ENCODE measurements at regions not wholly inside any gene's neighbourhood (a gene's known extent, or its start where the extent isn't known, plus 50 kb on each side); places are given as distances from the start of the nearest gene placed in this dataset.
"Not testable (repeated sequence)": the region's sequence is repeated elsewhere in the genome, so short reads cannot be mapped to it uniquely, and the experiment has no call there.

GRCh38 chr10:84626397-84627087, 298.2 kb downstream of the CCSER2 start:
- DNase-seq (ENCODE audit: low read depth), result no peak

DNA sequence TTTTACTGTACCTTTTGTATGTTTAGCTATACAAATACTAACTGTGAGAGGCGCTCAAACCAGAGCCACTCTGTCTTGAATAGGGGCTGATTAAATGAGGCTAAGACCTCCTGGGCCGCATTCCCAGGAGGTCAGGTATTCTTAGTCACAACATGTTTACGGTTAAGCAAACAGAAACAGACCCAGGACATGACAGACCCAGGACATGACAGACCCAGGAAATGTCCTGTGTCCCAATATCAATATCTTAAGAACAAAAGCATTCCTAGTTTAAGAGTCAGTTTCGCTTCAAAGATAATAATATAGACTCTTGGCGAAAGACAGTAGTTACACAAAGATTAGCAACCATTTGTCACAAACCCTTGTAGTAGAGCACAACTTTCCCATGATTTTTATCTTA, 304.5 kb downstream of the CCSER2 start:
- DNase-seq (ENCODE audit: low read depth), result no peak

DNA sequence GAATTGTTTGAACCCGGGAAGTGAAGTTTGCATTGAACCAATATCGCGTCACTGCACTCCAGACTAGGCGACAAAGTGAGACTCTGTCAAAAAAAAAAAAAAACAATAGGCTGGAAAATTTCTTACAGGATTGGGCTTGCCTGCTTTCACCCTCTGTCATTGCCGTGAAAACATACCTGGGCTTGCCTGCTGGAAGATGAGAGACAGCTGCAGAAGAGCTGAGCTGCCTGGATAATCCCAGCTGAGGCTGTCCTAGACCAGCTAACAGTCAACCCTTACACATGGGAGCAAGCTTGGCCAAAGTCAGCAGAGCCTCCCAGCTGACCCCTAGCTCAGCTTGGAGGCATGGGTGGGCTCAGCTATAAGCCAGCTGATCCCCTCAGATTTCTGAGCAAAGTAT, 306.2 kb downstream of the CCSER2 start:
- no peak for DNase-seq (ENCODE audit: low read depth)

DNA sequence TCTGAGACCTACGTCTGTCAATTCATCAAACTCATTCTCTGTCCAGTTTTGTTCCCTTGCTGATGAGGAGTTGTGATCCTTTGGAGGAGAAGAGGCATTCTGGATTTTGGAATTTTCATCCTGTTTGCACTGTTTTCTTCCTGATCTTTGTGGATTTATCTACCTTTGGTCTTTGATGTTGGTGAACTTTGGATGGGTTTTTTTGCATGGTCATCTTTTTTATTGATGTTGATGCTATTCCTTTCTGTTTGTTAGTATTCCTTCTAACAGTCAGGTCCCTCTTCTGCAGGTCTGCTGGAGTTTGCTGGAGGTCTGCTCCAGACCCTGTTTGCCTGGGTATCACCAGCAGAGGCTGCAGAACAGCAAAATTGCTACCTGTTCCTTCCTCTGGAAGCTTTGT, 322.2 kb downstream of the CCSER2 start:
- DNase-seq (ENCODE audit: low read depth), result not testable (repeated sequence)

DNA sequence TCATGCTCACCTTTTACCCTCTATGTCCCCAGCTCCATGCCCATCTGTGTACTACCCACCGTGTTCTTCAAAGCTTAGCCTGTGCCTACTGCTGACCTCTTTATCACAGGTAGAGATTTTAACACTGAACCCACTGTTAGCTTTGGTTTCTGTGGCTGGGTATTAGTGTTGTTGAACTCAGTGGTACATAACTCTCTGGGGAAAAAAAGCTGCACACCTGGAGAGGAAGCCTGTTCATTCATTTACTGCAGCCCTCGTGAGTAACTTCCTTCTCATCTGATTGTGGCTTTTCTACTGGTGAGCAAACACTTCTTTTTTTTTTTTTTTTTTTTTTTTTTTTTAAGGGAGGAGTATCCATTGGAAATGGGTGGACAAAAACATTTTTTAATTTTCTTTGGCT, 326.3 kb downstream of the CCSER2 start:
- DNase-seq (ENCODE audit: low read depth), result no peak

DNA sequence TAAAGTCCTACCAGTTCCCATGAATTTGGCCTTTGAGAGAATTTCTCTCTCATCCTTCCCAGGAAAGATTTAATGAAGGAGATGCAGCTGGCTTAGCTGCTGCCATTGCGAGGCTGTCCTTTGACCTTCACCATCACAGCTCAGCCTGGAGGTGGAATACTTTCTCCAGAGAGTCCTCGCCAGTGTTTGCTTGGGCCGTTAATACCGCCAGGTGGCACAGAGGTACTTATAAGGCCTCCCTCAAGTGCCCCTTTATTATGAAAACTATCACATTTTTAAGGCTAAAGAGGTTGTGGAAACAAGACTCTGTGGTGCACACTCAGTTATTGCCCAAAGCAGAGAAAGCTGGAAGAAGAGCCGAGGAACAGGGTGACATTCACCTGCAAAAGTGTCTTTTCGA, 330.6 kb downstream of the CCSER2 start:
- no peak for DNase-seq (ENCODE audit: low read depth)

DNA sequence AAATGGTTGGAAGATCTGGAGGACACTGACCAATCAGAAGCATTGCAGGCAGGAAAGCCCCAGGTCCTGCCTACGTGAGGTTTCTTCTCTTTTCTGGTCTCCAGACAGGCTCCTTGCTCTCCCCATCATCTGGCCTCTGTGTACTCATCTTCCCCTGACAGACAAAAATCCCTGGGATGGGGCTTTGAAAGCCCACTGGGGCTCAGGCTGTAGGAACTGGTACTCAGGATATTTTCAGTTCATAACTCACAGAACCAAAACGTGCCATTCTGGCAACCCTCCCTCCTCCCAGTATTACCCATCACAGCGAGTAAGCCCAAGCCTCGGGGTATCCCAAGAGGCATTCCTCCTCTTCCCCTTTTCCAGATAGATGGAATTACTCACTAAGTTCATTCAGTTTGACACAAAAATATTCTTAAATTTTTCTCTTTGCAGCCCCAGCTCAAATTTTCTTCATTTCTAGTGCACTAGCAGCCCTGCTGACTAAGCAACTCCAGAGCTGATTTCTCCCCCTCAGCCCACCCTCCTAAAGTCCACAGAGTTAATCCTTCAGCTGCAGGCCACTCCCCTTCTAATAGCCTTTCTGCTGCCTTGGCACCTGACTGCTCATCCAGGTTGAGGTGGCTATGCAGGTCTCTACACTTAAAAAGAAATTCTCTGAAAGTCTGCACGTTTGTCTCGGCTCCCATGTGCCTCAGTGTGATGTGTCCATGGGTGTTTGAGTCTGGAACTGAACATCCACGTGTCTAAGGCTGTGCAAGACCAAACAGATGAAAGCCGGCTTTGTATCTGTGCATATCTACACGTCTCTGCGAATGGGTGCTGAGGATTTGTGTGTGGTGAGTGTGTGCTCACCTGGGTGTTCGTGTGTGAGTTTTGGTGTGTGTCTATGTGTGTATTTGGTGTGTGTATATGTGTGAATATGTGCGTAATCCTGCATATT, 331.4 kb downstream of the CCSER2 start:
- no peak for DNase-seq (ENCODE audit: low read depth)

DNA sequence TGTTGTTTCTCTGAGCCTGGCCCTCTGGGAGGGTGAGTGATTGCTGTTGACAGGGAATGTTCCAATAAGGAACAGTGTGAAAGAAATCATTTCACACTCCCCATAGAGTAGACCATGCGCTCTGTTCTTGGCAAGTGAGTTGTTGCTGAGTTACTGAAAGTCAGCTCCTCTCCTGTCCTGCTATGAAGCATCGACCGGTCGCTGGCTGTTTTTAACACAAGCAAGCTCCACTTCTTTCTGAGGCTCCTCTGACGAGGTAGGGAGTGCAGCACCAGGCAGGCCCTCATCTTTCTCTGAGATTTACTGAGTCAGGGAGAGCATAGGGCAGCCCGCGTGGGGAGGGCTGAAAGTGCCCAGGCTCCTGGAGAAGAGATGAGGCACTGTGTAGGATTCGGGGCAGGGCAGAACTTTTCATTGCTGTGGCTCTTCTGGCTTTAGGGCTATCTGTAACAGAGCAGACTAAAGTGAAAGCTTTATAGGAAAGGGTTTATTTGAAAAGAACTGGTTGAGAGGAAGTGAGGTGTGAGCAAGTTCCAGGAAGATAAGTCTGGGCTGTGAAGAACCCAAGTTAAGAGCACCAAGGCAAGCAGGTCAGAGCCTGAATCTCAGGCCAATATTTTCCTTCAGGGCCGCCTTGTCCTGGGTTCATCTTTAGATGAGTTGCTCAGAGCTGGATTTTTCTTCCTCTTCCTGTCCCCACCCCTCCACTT, 332.2 kb downstream of the CCSER2 start:
- DNase-seq (ENCODE audit: low read depth), result no peak

- no peak for DNase-seq (ENCODE audit: low read depth)
Observed at GRCh38 chr10:84665211-84665610, 336.8 kb downstream of the CCSER2 start.

GRCh38 chr10:84665883-84666463, 337.6 kb downstream of the CCSER2 start:
- DNase-seq (ENCODE audit: low read depth), result peak; percentile 1

- DNase-seq (ENCODE audit: low read depth), result no peak
Observed at GRCh38 chr10:84668186-84668763, 339.9 kb downstream of the CCSER2 start.

GRCh38 chr10:84675060-84675459, 346.7 kb downstream of the CCSER2 start:
- DNase-seq (ENCODE audit: low read depth), result no peak

DNA sequence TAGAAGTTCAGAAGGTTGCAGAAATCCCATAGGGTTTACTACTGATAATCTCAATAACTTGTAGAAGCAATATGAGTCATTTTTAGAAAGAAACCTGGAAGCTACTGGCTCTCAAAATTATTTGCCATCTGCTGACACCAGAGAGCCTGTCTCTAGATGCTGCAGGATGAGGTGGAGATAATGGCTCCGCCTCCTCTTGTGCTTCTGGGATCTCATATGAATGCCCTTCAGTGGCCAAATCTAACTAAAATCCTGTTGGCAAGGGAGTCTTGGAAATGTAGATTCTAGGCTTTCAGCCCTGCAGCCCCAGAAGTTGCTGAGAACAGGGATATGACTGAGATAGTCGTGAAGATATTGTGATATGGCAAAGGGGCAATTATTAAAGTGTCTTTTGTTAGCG, 348.1 kb downstream of the CCSER2 start:
- DNase-seq (ENCODE audit: low read depth), result no peak

- no peak for DNase-seq (ENCODE audit: low read depth)
Observed at GRCh38 chr10:84681781-84682180, 353.4 kb downstream of the CCSER2 start.

DNA sequence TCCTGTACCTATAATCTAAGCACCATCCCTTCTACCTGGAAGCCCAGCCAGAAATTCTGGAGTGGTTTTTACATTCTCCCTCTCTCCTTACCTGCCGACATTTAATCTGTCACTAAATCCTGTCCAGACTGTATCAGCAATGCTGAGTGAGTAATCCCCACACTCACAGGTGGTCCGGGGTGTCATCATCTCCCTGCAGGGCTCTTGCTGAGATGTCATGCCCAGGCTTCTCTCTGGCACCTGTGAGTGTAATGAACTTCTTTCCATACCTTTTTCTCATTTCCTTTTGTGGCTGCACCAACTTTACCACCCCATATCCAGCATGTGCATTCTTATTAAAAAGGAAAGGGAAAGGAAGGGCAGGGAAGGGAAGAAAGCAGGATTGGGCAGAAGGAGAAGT, 355.2 kb downstream of the CCSER2 start:
- no peak for DNase-seq (ENCODE audit: low read depth)

DNA sequence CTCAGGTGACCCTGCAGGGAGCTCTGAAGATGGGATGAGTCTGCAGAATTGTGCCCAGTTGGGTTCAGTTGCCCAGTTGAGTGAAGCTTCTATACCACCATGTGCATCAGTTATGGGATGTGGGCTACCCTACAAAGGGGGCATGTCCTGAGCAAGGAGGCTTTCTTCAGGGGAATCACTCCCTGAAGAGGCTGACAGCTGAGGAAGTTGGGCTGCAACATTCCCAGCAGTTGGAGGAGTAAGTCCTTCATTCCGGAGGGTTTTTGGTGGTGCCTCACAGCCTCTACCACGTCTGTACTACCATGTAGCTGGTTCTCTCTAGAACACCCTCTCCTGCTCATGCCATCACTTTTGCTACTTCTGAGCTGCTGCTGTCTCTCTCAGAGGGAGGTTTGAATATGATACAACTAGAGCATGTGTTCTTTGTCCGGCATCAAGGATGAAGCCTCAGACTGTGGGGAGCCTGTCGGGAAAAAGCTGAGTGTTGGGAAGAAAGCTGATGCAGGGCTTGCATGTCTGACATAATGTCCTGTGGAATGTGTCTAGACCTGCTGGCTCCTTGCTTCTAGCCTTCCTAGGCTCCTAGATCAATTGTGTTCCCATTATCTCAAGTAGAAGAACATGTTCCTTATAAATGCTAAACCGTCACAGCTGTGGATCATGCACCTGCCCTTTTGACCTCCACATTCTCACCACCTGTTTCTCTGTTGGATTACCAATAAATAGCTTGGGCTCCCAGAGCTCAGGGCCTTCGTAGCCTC, 355.8 kb downstream of the CCSER2 start:
- peak; percentile 0 for DNase-seq (ENCODE audit: low read depth)

DNA sequence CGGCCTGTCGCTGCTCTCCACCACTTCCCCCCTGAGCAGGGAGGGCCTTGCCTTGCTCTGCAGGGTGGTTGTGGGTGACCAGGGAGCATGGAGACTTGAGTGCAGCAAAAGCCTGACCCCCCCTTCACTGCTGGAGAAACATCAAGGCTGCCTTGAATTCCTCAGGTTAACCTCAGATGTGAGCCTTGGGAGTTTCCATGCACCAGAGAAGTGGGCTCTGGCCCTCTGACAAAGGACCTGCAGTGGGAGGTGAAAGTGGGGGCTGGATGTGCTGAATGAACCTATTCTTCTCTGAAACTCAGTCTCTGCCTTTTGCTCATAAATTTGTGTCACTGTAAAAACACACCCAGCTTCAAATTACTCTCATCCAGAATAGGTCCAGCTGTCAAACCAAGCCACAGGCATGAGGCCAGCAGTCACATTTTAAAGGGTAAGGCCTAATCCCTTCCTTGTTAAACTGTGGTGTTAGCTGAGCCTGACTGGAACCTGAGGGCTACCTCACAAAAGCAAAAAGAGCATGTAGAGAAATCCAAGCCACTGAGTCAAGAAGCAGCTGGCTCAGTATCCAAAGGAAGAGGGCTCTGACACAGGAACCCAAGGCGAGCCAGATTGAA, 356.8 kb downstream of the CCSER2 start:
- DNase-seq (ENCODE audit: low read depth), result peak; percentile 9

DNA sequence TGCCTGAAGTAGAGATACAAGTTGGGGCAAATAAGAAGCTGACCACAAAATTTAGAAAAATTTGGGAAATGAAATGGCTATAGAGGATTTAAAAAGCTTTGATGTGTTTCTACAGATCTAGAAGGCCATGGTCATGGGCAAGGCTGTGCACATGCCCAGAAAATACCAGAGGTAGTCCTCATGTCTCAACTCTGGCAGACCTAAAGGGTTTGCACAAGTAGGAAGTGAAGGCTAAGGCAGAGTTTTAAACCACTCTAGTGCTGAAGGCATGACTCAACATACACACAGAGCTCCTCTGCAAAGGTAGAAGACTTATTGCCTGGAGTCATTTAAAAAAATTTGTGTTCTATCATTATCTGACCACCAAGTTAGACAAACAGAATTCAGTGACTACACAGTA, 364.6 kb downstream of the CCSER2 start:
- no peak for DNase-seq (ENCODE audit: low read depth)

GRCh38 chr10:84695902-84696301, 367.5 kb downstream of the CCSER2 start:
- no peak for DNase-seq (ENCODE audit: low read depth)

DNA sequence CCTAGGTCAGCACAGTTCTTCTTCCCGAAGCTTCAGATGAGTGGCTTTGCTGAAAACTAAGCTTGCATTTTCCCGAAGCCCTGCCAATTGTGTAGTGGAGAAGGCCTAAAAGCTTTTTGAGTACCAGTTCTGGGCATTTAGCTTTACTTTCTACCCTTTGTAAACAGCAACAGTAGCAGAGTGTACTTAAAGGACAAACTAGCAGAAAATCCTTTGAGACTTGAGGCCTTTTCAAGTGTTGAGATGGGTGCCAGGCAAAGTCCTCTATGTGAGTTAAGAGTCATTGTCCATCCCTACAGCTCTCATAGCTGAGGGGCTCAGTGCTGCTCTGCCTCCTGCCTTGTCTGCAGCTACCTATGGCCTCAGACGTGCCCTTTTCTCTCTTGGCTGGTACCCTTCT, 368.2 kb downstream of the CCSER2 start:
- no peak for DNase-seq (ENCODE audit: low read depth)

Measured in myocyte (in vitro differentiated cells).